ENCODE measurements at regions not wholly inside any gene's neighbourhood (a gene's known extent, or its start where the extent isn't known, plus 50 kb on each side); places are given as distances from the start of the nearest gene placed in this dataset.

- TF ChIP-seq, protein P1, sequence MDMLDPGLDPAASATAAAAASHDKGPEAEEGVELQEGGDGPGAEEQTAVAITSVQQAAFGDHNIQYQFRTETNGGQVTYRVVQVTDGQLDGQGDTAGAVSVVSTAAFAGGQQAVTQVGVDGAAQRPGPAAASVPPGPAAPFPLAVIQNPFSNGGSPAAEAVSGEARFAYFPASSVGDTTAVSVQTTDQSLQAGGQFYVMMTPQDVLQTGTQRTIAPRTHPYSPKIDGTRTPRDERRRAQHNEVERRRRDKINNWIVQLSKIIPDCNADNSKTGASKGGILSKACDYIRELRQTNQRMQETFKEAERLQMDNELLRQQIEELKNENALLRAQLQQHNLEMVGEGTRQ (IDR thresholded peaks at IDR 0.05; ENCODE audit: low read depth, low read length) = no peak
- TF ChIP-seq, protein P1 (CRISPR knock-in tag; IDR thresholded peaks at IDR 0.05; ENCODE audit: borderline replicate concordance) = no peak
- TF ChIP-seq KAT7 (CRISPR knock-in tag; IDR thresholded peaks at IDR 0.05; ENCODE audit: borderline replicate concordance) (no peak), SMAD1 (CRISPR knock-in tag; IDR thresholded peaks at IDR 0.05; ENCODE audit: borderline replicate concordance, low read depth) (no peak), RELA (CRISPR knock-in tag; IDR thresholded peaks at IDR 0.05) (no peak), ZIK1 (CRISPR knock-in tag; IDR thresholded peaks at IDR 0.05; ENCODE audit: borderline replicate concordance, low read depth) (no peak), ZNF839 (CRISPR knock-in tag; IDR thresholded peaks at IDR 0.05; ENCODE audit: borderline replicate concordance) (no peak)
Measured at GRCh38 chr6:164991573-164991972, 317.8 kb downstream of the C6orf118 start (continued).

GRCh38 chr6:164990901-164991300, 318.5 kb downstream of the C6orf118 start:
- intact Hi-C loops (cut with micrococcal nuclease; ENCODE audit: unreplicated experiment) (no loop called here), in situ Hi-C loops (cut with HindIII; ENCODE audit: extremely low pct_ligation_motif_present, low pct_unique_long_range_greater_than_20kb) (no loop called here)
- Histone ChIP-seq H3K4me2 (ENCODE audit: low read depth, low read length) (no peak overlapping the region), H3K9me3 (ENCODE audit: low read length) (peaks cover 94% of the 10 kb centered on the region), H3K4me3 (replicated peaks in 1 of 3; ENCODE audit: insufficient read depth in 1 of 3, low read depth in 2 of 3, low read length in 3 of 3) (no peak overlapping the region), H3K36me3 (replicated peaks in 1 of 2; ENCODE audit: control insufficient read depth in 1 of 2, insufficient read depth in 2 of 2, low read length in 2 of 2) (no peaks in the 10 kb centered on the region), H3K79me2 (ENCODE audit: insufficient read depth, low read length) (no peaks in the 10 kb centered on the region), H3K4me1 (ENCODE audit: insufficient read depth, low read length) (no peaks in the 10 kb centered on the region), H3K27ac (ENCODE audit: extremely low read length, insufficient read depth, low read length) (no peak overlapping the region), H4K20me1 (ENCODE audit: insufficient read depth, low read length) (no peaks in the 10 kb centered on the region), H3K27me3 (ENCODE audit: control insufficient read depth in 1 of 2, insufficient read depth in 2 of 2, low read length in 2 of 2) (no peaks in the 10 kb centered on the region), H3K9ac (ENCODE audit: insufficient read depth, low read depth, low read length) (no peak overlapping the region), H2AFZ (ENCODE audit: low read length) (no peak overlapping the region)
- POLR2A ChIA-PET = no interaction called here
- TF ChIP-seq ESRRA (CRISPR knock-in tag; IDR thresholded peaks at IDR 0.05; ENCODE audit: low read depth) (no peak), CC2D1A (CRISPR knock-in tag; IDR thresholded peaks at IDR 0.05) (no peak), ZNF296 (CRISPR knock-in tag; conservative IDR thresholded peaks at IDR 0.05) (no peak)
- FAIRE-seq (no peak), DNase-seq (ENCODE audit: low spot score) (no peak), ATAC-seq (no peak)
- WGBS (ENCODE audit: low lambda C conversion rate) = 1% methylated on average over 2 of the region's 2 CpGs
- CTCF ChIA-PET (ENCODE audit: low intra/inter-chr PET ratio, low total read pairs) = no interaction called here
- no TSS peak for BruUV-seq (replicated peaks)

All from HepG2 (cell line).